NCI-H510A treated with DMSO at 0.1 percent for 48 hours (cell line): ENCODE measurements at regions not wholly inside any gene's neighbourhood (a gene's known extent, or its start where the extent isn't known, plus 50 kb on each side); places are given as distances from the start of the nearest gene placed in this dataset.
"Not testable (repeated sequence)": the region's sequence is repeated elsewhere in the genome, so short reads cannot be mapped to it uniquely, and the experiment has no call there.

ENCODE experiments used
- DNase-seq: peaks from one replicate; lab custom pipeline; 2025; lab: John Stamatoyannopoulos, UW

DNA sequence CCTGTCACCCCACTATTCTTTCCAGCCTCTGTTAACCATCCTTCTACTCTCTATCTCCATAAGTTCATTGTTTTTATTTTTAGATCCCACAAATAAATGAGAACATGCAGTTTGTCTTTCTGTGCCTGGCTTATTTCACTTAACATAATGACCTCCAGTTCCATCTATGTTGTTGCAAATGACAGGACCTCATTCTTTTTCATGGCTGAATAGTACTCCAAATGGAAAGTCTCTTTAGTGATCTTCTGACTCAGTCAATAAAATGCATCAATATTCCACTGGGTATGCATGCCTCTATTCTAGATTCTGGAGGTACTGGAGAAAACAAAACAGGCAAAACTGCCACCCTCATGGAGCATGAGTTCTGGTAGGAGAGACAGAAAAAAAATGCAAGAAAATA, 459.0 kb downstream of the XYLT1 start:
- no peak for DNase-seq

DNA sequence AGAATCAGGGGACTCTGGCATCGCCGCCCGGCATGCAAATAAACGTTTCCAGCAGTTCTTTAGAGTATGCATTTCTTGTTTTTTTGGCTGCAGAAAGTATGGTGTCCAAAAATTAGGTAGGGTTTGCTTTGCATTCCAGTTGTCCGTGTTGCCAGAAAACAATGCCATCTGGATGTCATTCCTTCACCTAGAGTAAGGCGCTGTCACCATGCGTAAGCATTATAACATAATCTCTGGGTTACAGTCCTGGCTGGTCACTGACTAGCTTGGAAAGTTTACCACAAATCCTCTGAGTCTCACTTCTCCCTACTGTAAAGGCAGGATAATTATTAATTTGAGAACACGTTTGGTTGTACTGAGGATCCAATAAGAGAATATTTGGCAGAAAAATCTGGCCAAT, 457.7 kb downstream of the XYLT1 start:
- DNase-seq = no peak

DNA sequence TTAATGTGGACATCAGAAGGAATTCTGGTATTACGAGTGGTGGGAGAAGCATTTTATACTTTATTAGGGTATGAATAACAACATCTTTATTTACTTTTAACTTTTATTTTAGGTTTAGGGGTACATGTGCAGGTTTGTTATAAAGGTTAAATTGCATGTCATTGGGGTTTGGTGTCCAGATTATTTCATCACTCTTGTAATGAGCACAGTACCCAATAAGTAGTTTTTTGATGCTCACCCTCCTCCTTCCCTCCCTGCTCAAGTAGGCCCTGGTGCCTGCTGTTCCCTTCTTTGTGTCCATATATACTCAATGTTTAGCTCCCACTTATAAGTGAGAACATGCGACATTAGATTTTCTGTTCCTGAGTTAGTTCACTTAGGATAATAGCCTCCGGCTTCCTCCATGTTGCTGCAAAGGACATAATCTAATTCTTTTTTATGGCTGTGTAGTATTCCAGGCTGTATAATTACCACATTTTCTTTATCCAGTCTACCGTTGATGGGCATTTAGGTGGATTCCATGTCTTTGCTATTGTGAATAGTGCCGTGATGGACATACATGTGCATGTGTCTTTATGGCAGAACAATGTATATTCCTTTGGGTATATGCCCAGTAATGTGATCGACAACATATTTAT, 456.2 kb downstream of the XYLT1 start:
- DNase-seq = no peak

GRCh38 chr16:17015702-17016101, 455.1 kb downstream of the XYLT1 start:
- DNase-seq = no peak

GRCh38 chr16:17017442-17017841, 453.3 kb downstream of the XYLT1 start:
- no peak for DNase-seq

DNA sequence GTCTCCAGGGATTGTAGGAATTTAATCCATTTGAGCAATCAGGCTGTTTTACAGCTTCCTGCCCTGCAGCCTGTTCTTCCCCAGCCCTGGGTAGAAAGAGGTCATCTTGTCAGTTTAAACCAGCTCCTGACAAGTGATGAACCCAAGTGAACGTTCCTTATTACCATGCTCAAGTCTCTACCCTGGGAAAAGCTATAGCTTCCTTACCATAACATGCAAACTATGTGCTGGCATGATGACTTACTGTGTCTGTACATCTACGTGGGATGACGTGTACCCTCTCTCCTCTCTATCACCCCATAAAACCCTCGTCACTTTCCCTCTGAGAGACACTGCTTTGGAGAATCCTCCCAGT, 452.2 kb downstream of the XYLT1 start:
- no peak for DNase-seq

DNA sequence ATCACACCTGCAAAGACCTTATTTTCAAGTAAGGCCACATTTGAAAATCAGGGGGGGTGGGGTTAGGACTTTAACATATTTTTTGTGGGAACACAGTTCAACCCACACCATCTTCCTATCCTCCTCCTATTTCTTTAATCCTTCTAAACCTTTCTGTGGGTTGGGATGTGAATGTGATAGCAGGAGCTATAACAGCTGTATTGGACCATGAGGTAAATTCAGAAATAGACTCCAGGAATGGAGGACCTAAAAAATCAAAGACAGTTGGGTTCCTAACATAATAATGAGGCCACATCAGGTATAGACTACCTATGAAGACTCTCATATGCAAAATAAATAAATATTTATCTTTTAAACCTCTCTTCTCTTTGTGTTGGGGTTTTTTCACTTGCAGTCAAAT, 451.4 kb downstream of the XYLT1 start:
- no peak for DNase-seq

- no peak for DNase-seq
Observed at GRCh38 chr16:17023606-17024005, 447.2 kb downstream of the XYLT1 start.

- DNase-seq = no peak
Observed at GRCh38 chr16:17024514-17024913, 446.2 kb downstream of the XYLT1 start.

DNA sequence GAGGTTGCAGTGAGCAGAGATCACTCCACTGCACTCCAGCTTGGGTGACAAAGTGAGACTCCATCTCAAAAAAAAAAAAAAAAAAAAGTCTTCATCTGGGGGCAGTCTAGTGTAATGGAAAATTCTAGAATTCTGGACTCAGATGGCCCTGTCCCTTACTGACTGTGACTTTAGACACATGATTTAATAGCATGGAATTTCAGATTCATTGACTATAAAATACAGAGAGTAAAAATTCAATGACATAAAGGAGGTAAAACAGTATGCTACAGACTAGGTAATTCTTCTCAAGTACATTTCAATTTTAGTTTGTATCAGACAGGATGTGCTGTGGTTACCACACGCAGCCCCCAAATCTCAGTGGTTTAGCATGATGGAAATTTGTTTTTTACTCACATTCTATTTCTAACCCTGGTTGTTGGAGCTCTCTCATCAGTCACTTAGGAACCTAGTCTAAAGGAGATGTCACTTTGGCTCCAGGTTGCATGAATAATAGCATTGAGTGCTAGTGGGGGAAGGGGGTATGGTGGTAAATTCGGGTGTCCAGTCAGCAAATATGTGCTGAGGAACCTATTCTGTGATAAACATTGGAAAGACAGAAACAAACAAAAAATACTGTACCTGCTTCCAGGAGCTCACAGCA, 444.0 kb downstream of the XYLT1 start:
- DNase-seq = no peak

- no peak for DNase-seq
Observed at GRCh38 chr16:17027488-17028129, 443.2 kb downstream of the XYLT1 start.

DNA sequence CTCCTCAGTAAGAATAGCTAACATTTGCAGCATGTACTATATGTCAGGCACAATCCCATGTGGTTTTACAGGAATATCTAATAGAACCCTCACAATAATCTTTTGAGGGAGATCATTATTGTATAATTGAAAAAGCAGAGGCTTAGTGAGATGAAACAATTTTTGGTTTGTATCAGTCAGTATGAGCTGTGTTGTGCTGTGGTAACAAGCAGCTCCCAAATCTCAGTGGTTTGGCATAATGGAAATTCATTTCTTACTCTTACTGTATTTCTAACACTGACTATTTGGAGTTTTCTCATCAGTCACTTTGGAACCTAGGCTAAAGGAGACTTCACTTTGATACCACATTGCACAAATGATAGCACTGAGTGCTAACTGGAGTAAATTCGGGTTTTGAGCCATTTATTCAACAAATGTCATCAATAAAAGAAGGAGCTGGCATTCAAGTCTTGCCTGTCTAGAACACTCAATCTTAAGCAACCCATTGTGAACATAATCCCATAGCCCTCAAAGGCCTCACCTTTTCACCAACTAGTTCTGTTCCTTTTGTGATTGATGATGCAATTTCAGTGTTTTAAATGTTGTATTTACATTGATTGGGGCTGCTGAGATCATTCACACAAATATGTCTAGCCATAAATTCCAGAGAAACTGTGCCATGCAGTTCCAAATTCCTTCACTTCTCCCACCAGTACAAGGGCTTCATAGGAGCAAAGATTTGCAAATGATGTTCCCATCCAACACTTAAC, 441.0 kb downstream of the XYLT1 start:
- no peak for DNase-seq

- no peak for DNase-seq
Observed at GRCh38 chr16:17031484-17032268, 439.1 kb downstream of the XYLT1 start.

- DNase-seq = no peak
Observed at GRCh38 chr16:17032332-17032731, 438.4 kb downstream of the XYLT1 start.

DNA sequence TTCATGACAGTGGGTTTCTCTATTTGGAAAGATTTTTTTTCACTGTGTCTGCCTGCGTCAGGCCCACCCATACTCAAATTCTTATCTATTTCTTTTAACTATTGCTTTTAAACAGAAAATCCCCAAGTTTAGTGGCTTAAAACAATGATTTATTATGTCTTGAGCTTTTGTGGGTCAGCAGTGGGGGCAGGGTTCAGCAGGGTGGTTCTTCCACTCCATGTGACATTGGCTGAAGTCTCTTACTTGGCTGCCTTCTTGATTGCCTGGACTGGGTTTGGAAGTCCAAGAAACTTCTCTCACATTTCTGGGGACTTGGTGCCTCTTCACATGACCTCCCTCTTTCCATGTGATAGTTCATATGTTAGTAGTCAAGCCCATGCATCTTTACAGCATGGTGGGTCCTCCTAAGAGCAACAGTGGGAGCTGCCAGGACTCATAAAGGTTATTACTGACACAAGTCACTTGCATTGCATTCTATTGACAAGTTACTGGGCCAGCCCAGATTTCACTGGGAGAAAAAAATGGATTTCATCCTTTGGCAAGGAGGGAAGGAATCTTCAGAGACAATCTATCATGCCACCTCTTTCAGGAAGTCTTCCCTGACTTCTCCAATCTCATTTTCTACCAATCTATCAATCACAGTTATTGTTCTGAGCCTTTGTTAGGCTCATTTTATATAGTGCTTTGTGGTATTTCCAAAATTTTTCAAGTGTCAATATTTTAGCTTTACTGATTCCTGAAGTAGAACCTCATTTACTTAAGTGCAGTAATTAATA, 436.1 kb downstream of the XYLT1 start:
- no peak for DNase-seq

- no peak for DNase-seq
Observed at GRCh38 chr16:17037499-17037898, 433.3 kb downstream of the XYLT1 start.

DNA sequence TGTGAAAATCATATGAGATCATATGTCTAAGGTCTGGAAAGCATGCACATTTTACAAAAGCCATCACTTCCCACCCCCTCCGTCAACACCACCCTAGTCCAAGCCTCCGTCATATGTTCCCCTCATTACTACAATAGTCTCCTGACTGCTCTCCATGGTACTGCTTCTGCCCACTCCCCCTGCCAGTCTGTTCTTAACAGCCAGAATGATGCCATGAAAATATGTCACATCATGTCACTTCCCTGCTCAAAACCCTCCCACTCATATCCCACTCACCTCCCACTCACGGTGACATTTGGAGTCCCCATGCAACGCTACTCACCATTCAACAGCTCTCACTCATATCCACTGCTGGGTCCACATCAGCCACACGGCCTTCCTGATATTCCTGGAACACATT, 432.3 kb downstream of the XYLT1 start:
- no peak for DNase-seq

- DNase-seq = not testable (repeated sequence)
Observed at GRCh38 chr16:17049109-17049508, 421.7 kb downstream of the XYLT1 start.

- no peak for DNase-seq
Observed at GRCh38 chr16:17050468-17050867, 420.3 kb downstream of the XYLT1 start.
